NT2/D1 (cell line): ENCODE measurements at regions not wholly inside any gene's neighbourhood (a gene's known extent, or its start where the extent isn't known, plus 50 kb on each side); places are given as distances from the start of the nearest gene placed in this dataset.

Experiments
- SUZ12 ChIP-seq: IDR thresholded peaks from 2 replicates; pipeline ENCODE4 v1.6.1; 2011; ENCODE audit not compliant: insufficient read length, insufficient read depth; ENCODE audit errors: extremely low read depth
- YY1 ChIP-seq: IDR thresholded peaks from 2 replicates; pipeline ENCODE4 v1.6.1; 2011; ENCODE audit not compliant: insufficient read length, insufficient read depth
- ZNF274 ChIP-seq: IDR thresholded peaks from 2 replicates; pipeline ENCODE4 v1.6.1; 2011; ENCODE audit warnings: mild to moderate bottlenecking, low read depth, low read length

DNA sequence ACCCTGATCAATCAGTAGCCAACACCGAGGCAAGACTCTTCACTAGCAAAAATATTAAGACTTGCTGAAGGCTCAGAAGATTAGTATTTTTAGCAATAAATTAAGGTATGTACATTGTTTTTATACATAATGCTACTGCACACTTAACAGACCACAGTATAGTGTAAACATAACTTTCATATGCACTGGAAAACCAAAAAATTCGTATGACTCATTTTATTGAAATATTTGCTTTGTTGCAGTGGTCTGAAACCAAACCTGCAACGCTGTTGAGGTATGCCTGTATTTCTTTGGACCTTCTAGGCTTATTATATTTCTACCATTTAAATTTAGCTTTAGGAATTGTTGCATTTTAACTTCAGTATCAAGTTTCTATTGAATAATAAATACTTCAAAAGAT lies 65.8 kb upstream of the BCL9 start:
- no peak for TF ChIP-seq ZNF274
- TF ChIP-seq YY1 = no peak
- TF ChIP-seq SUZ12 = no peak
